MM.1S (cell line): ENCODE measurements at regions not wholly inside any gene's neighbourhood (a gene's known extent, or its start where the extent isn't known, plus 50 kb on each side); places are given as distances from the start of the nearest gene placed in this dataset.

Experiments
- DNase-seq: peaks from one replicate; pipeline ENCODE4 v3.0.0-alpha.2; 2015
- H2AFZ ChIP-seq: fragments of 300-600 bp; sonication (generic); 2 replicates; pipeline ENCODE4 v1.6.0; 2016; ENCODE audit warnings: antibody characterized with exemption, low read length
- H3F3A ChIP-seq: fragments of 300-600 bp; sonication (generic); 2 replicates; pipeline ENCODE4 v1.6.1; 2016; ENCODE audit warnings: mild to moderate bottlenecking, antibody characterized with exemption, low read length, moderate library complexity, mixed read lengths; ENCODE audit not compliant: insufficient read depth
- H3K27ac ChIP-seq: fragments of 300-600 bp; sonication (generic); 2 replicates; pipeline ENCODE4 v1.5.1; 2016; ENCODE audit warnings: mild to moderate bottlenecking, low read length
- H3K27me3 ChIP-seq: fragments of 300-600 bp; sonication (generic); replicated peaks from 2 replicates; pipeline ENCODE4 v1.6.0; 2016; ENCODE audit warnings: low read length; ENCODE audit not compliant: insufficient read depth
- H3K36me3 ChIP-seq: fragments of 300-600 bp; sonication (generic); replicated peaks from 2 replicates; pipeline ENCODE4 v1.6.1; 2016; ENCODE audit warnings: mild to moderate bottlenecking, low read length, mixed read lengths; ENCODE audit not compliant: insufficient read depth
- H3K4me1 ChIP-seq: fragments of 300-600 bp; sonication (generic); 2 replicates; pipeline ENCODE4 v1.6.1; 2016; ENCODE audit warnings: low read length, mixed read lengths
- H3K4me2 ChIP-seq: fragments of 300-600 bp; sonication (generic); 2 replicates; pipeline ENCODE4 v1.6.0; 2016; ENCODE audit warnings: low read depth, low read length
- H3K4me3 ChIP-seq: fragments of 300-600 bp; sonication (generic); 2 replicates; pipeline ENCODE4 v1.5.1; 2016; ENCODE audit warnings: low read length, mixed read lengths
- H3K79me2 ChIP-seq: fragments of 300-600 bp; sonication (generic); 2 replicates; pipeline ENCODE4 v1.6.1; 2016; ENCODE audit warnings: mixed run types, low read length, mixed read lengths
- H3K9ac ChIP-seq: fragments of 300-600 bp; sonication (generic); 2 replicates; pipeline ENCODE4 v1.6.1; 2016; ENCODE audit warnings: low read length, mixed read lengths
- H3K9me2 ChIP-seq: fragments of 300-600 bp; sonication (generic); replicated peaks from 2 replicates; pipeline ENCODE4 v1.6.1; 2016; ENCODE audit warnings: mild to moderate bottlenecking, low read length, mixed read lengths; ENCODE audit not compliant: insufficient read depth
- H3K9me3 ChIP-seq: fragments of 300-600 bp; sonication (generic); replicated peaks from 2 replicates; pipeline ENCODE4 v1.6.1; 2016; ENCODE audit warnings: mild to moderate bottlenecking, low read length, mixed read lengths; ENCODE audit not compliant: insufficient read depth
- H4K20me1 ChIP-seq: fragments of 300-600 bp; sonication (generic); 2 replicates; pipeline ENCODE4 v1.6.1; 2016; ENCODE audit warnings: mild to moderate bottlenecking, low read length, moderate library complexity, mixed read lengths; ENCODE audit not compliant: insufficient read depth
- CTCF ChIP-seq: fragments of 300-600 bp; sonication (generic); IDR thresholded peaks from 2 replicates; pipeline ENCODE4 v1.5.1; 2016; ENCODE audit warnings: antibody characterized with exemption, low read length, mixed read lengths
- EZH2 ChIP-seq: fragments of 300-600 bp; sonication (generic); optimal IDR thresholded peaks from 2 replicates; pipeline ENCODE3; 2017; ENCODE audit warnings: low read depth, mild to moderate bottlenecking, antibody characterized with exemption, low read length, mixed read lengths
- EZH2phosphoT487 ChIP-seq: fragments of 300-600 bp; sonication (generic); IDR thresholded peaks from 2 replicates; pipeline ENCODE4 v1.6.1; 2018; ENCODE audit warnings: antibody characterized with exemption, low read length

- no peak for DNase-seq
- TF ChIP-seq CTCF (no peak), EZH2 (no peak), EZH2phosphoT487 (no peak)
- H4K20me1 ChIP-seq, result no peaks in the 10 kb centered on the region
- no peak overlapping the region for H3K4me2 ChIP-seq
- no peaks in the 10 kb centered on the region for H3K36me3 ChIP-seq
- no peaks in the 10 kb centered on the region for H3K9me2 ChIP-seq
- H3K9ac ChIP-seq, result no peak overlapping the region
- no peaks in the 10 kb centered on the region for H3K79me2 ChIP-seq
- H3K27ac ChIP-seq, result no peak overlapping the region
- no peak overlapping the region for H2AFZ ChIP-seq
- no peaks in the 10 kb centered on the region for H3K9me3 ChIP-seq
- H3K4me1 ChIP-seq, result no peaks in the 10 kb centered on the region
- H3F3A ChIP-seq, result no peaks in the 10 kb centered on the region
- H3K4me3 ChIP-seq, result no peak overlapping the region
- H3K27me3 ChIP-seq, result no peaks in the 10 kb centered on the region
Measured at GRCh38 chr6:166724576-166724975, 97.5 kb upstream of the RPS6KA2 start.

GRCh38 chr6:166722785-166723184 lies 95.7 kb upstream of the RPS6KA2 start:
- H3K4me2 ChIP-seq, result no peak overlapping the region
- H3K27me3 ChIP-seq, result no peaks in the 10 kb centered on the region
- H3K9me2 ChIP-seq, result no peaks in the 10 kb centered on the region
- no peaks in the 10 kb centered on the region for H3K79me2 ChIP-seq
- DNase-seq, result no peak
- TF ChIP-seq EZH2phosphoT487, result no peak
- no peak for TF ChIP-seq CTCF
- no peak for TF ChIP-seq EZH2
- H3K36me3 ChIP-seq, result no peaks in the 10 kb centered on the region
- H3K4me1 ChIP-seq, result no peaks in the 10 kb centered on the region
- H3K27ac ChIP-seq, result no peak overlapping the region
- H3K9ac ChIP-seq, result no peak overlapping the region
- H3K9me3 ChIP-seq, result no peaks in the 10 kb centered on the region
- H3K4me3 ChIP-seq, result no peak overlapping the region
- no peak overlapping the region for H2AFZ ChIP-seq
- H4K20me1 ChIP-seq, result no peaks in the 10 kb centered on the region
- H3F3A ChIP-seq, result no peaks in the 10 kb centered on the region

- DNase-seq, result no peak
- no peak overlapping the region for H3K9ac ChIP-seq
- no peak overlapping the region for H2AFZ ChIP-seq
Measured at GRCh38 chr6:166721576-166721975, 94.5 kb upstream of the RPS6KA2 start.

More at GRCh38 chr6:166721576-166721975, 94.5 kb upstream of the RPS6KA2 start:
- Histone ChIP-seq H4K20me1 (no peaks in the 10 kb centered on the region), H3K27me3 (no peaks in the 10 kb centered on the region), H3K27ac (no peak overlapping the region), H3K4me3 (no peak overlapping the region), H3K9me2 (no peaks in the 10 kb centered on the region), H3K36me3 (no peaks in the 10 kb centered on the region), H3K79me2 (no peaks in the 10 kb centered on the region), H3K4me2 (no peak overlapping the region), H3K4me1 (no peaks in the 10 kb centered on the region), H3K9me3 (no peaks in the 10 kb centered on the region), H3F3A (no peaks in the 10 kb centered on the region)
- no peak for TF ChIP-seq EZH2phosphoT487
- TF ChIP-seq CTCF, result no peak
- TF ChIP-seq EZH2, result no peak
